ENCODE measurements at regions not wholly inside any gene's neighbourhood (a gene's known extent, or its start where the extent isn't known, plus 50 kb on each side); places are given as distances from the start of the nearest gene placed in this dataset.

DNA sequence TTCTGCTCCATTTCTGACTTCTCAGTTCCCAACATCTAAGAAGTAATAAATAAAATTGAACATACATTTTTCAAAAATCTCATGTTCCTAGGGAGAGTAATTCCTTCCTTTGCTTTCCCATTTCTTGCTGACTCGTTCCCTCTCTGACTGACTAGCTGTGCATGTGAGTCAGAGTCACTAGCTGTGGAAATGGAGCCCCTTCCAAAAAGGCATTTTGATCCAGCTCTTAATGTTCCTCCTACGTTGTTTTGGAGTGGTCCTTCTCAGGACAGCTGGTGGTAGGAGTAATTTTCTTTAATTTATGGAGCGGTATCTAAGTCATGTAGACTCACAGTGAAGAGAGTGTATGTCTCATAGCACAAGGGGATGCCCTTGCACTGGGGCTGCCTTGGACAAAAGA, 460.2 kb downstream of the GADD45G start:
- ChIA-PET RAD21 (ENCODE audit: low non-redundant PET in 1 of 2, low total read pairs in 2 of 2, uncharacterized antibody in 2 of 2, unreplicated experiment in 2 of 2) (no interaction called here), CTCF (no interaction called here), POLR2A (no interaction called here)
- TF ChIP-seq EZH2 (IDR thresholded peaks at IDR 0.05) (no peak), SRF (IDR thresholded peaks at IDR 0.05; ENCODE audit: low read depth) (no peak), ZNF274 (IDR thresholded peaks at IDR 0.05; ENCODE audit: low read depth, low read length) (no peak), POLR2AphosphoS5 (IDR thresholded peaks at IDR 0.05; ENCODE audit: low read depth, low read length) (no peak), YY1 (IDR thresholded peaks at IDR 0.05; ENCODE audit: extremely low read depth, insufficient replicate concordance, low read depth, low read length) (no peak), RAD21 (IDR thresholded peaks at IDR 0.05; ENCODE audit: low read depth) (no peak)
- TF ChIP-seq, protein P1, sequence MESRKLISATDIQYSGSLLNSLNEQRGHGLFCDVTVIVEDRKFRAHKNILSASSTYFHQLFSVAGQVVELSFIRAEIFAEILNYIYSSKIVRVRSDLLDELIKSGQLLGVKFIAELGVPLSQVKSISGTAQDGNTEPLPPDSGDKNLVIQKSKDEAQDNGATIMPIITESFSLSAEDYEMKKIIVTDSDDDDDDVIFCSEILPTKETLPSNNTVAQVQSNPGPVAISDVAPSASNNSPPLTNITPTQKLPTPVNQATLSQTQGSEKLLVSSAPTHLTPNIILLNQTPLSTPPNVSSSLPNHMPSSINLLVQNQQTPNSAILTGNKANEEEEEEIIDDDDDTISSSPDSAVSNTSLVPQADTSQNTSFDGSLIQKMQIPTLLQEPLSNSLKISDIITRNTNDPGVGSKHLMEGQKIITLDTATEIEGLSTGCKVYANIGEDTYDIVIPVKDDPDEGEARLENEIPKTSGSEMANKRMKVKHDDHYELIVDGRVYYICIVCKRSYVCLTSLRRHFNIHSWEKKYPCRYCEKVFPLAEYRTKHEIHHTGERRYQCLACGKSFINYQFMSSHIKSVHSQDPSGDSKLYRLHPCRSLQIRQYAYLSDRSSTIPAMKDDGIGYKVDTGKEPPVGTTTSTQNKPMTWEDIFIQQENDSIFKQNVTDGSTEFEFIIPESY (IDR thresholded peaks at IDR 0.05; ENCODE audit: extremely low read depth, insufficient replicate concordance, low read length): no peak
- Histone ChIP-seq H3K9ac (ENCODE audit: low read length) (no peak overlapping the region), H2AFZ (ENCODE audit: low read depth, low read length, poor library complexity, severe bottlenecking) (no peak overlapping the region), H4K20me1 (ENCODE audit: insufficient read depth) (no peaks in the 10 kb centered on the region), H3K4me1 (ENCODE audit: control insufficient read depth in 1 of 2, insufficient read depth in 2 of 2, low read length in 2 of 2) (no peaks in the 10 kb centered on the region; a peak in 1 of 4 replicates), H3K4me2 (ENCODE audit: low read length) (no peak overlapping the region), H3K4me3 (replicated peaks in 1 of 2; ENCODE audit: low read depth in 1 of 2, low read length in 2 of 2) (no peak overlapping the region), H3K27me3 (ENCODE audit: insufficient read depth, low read length) (peaks cover 7% of the 10 kb centered on the region; the same call in 1 of the 2 replicates), H3K79me2 (ENCODE audit: insufficient read depth, low read length) (no peaks in the 10 kb centered on the region), H3K9me3 (ENCODE audit: control insufficient read depth in 1 of 2, insufficient read depth in 1 of 2, low read depth in 1 of 2, low read length in 2 of 2) (no peaks in the 10 kb centered on the region), H3K27ac (ENCODE audit: low read depth, low read length) (no peak overlapping the region), H3K36me3 (ENCODE audit: control insufficient read depth in 1 of 2, insufficient read depth in 2 of 2, low read length in 2 of 2) (no peaks in the 10 kb centered on the region), H3K9me2 (ENCODE audit: insufficient read depth) (no peaks in the 10 kb centered on the region)
- BruUV-seq (replicated peaks): no TSS peak
- intact Hi-C loops (cut with micrococcal nuclease): no loop called here
- ATAC-seq (no peak), DNase-seq (ENCODE audit: low read depth, low spot score) (no peak)

DNA sequence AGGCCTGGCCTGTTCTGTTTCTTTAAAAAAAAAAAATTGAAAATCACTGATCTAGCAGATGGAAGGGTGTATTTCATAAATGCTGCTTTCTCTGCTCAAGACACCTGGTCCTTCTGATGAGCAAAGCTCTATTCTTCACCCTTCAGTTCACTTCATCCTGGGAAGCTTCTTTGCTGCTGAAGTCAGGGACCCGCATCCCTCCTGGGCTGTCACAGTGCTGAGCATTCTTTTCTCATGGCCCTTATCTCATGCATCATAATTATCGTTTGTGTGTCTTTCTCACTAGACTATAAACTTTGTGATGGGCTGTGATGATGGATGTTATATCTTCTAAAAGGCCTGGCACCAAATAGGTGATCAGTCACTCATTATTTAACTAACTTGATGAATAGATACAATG, 461.0 kb downstream of the GADD45G start:
- Histone ChIP-seq H3K9me3 (ENCODE audit: control insufficient read depth in 1 of 2, insufficient read depth in 1 of 2, low read depth in 1 of 2, low read length in 2 of 2) (no peaks in the 10 kb centered on the region), H3K4me2 (ENCODE audit: low read length) (no peak overlapping the region), H3K27ac (ENCODE audit: low read depth, low read length) (no peak overlapping the region), H3K27me3 (ENCODE audit: insufficient read depth, low read length) (peaks cover 14% of the 10 kb centered on the region; the same call in 1 of the 2 replicates), H4K20me1 (ENCODE audit: insufficient read depth) (no peaks in the 10 kb centered on the region), H2AFZ (ENCODE audit: low read depth, low read length, poor library complexity, severe bottlenecking) (no peak overlapping the region), H3K4me3 (replicated peaks in 1 of 2; ENCODE audit: low read depth in 1 of 2, low read length in 2 of 2) (no peak overlapping the region), H3K4me1 (ENCODE audit: control insufficient read depth in 1 of 2, insufficient read depth in 2 of 2, low read length in 2 of 2) (no peaks in the 10 kb centered on the region), H3K79me2 (ENCODE audit: insufficient read depth, low read length) (no peaks in the 10 kb centered on the region), H3K9me2 (ENCODE audit: insufficient read depth) (no peaks in the 10 kb centered on the region), H3K9ac (ENCODE audit: low read length) (no peak overlapping the region), H3K36me3 (ENCODE audit: control insufficient read depth in 1 of 2, insufficient read depth in 2 of 2, low read length in 2 of 2) (no peaks in the 10 kb centered on the region)
- intact Hi-C loops (cut with micrococcal nuclease): no loop called here
- ChIA-PET RAD21 (ENCODE audit: low non-redundant PET in 1 of 2, low total read pairs in 2 of 2, uncharacterized antibody in 2 of 2, unreplicated experiment in 2 of 2) (no interaction called here), CTCF (no interaction called here), POLR2A (no interaction called here)
- BruUV-seq (replicated peaks): no TSS peak
- TF ChIP-seq CEBPB (IDR thresholded peaks at IDR 0.05; ENCODE audit: low read depth): no peak
- ATAC-seq (no peak), DNase-seq (ENCODE audit: low read depth, low spot score) (no peak)
